Progenitor cell of endocrine pancreas (in vitro differentiated cells): ENCODE measurements at regions not wholly inside any gene's neighbourhood (a gene's known extent, or its start where the extent isn't known, plus 50 kb on each side); places are given as distances from the start of the nearest gene placed in this dataset.
"Not testable (repeated sequence)": the region's sequence is repeated elsewhere in the genome, so short reads cannot be mapped to it uniquely, and the experiment has no call there.

Experiments
- DNase-seq: peaks from one replicate; pipeline ENCODE4 v3.0.0; 2021; ENCODE audit warnings: low spot score; ENCODE audit not compliant: unreplicated experiment
- H3K27ac Mint-ChIP-seq: 2 replicates; pipeline ENCODE4 v1.8.0; 2021; ENCODE audit warnings: mild to moderate bottlenecking, moderate library complexity, mixed read lengths
- H3K27me3 Mint-ChIP-seq: 2 replicates; pipeline ENCODE4 v1.8.0; 2021; ENCODE audit warnings: mixed read lengths
- H3K36me3 Mint-ChIP-seq: 2 replicates; pipeline ENCODE4 v1.8.0; 2022; ENCODE audit warnings: mixed read lengths; ENCODE audit not compliant: insufficient read depth
- H3K4me1 Mint-ChIP-seq: 2 replicates; pipeline ENCODE4 v1.8.0; 2021; ENCODE audit warnings: low read depth, mixed read lengths
- H3K4me3 Mint-ChIP-seq: 2 replicates; pipeline ENCODE4 v1.8.0; 2021; ENCODE audit warnings: low read depth, mild to moderate bottlenecking, moderate library complexity, mixed read lengths
- H3K9me3 Mint-ChIP-seq: 2 replicates; pipeline ENCODE4 v1.8.0; 2021; ENCODE audit warnings: low read depth, mixed read lengths
- CTCF ChIP-seq: fragments of 200-600 bp; sonication (generic); IDR thresholded peaks from one replicate; pipeline ENCODE4 v1.5.0; 2021; ENCODE audit warnings: antibody characterized with exemption, mild to moderate bottlenecking; ENCODE audit not compliant: unreplicated experiment

- Mint-ChIP-seq H3K27ac (peak overlapping the region; percentile 94), H3K36me3 (no peaks in the 10 kb centered on the region), H3K9me3 (no peaks in the 10 kb centered on the region), H3K27me3 (peaks cover 2% of the 10 kb centered on the region), H3K4me3 (peak overlapping the region; percentile 84), H3K4me1 (peaks cover 8% of the 10 kb centered on the region)
- peak; percentile 94 for DNase-seq
- TF ChIP-seq CTCF, result no peak
Measured at GRCh38 chr4:9691238-9692065, 90.0 kb upstream of the DRD5 start.

- not testable (repeated sequence) for H3K4me3 Mint-ChIP-seq, H3K9me3 Mint-ChIP-seq, H3K27ac Mint-ChIP-seq
Measured at GRCh38 chr4:9692791-9693491, 88.5 kb upstream of the DRD5 start.

GRCh38 chr4:9694403-9694802 lies 87.0 kb upstream of the DRD5 start:
- H3K4me1 Mint-ChIP-seq, H3K4me3 Mint-ChIP-seq, H3K27me3 Mint-ChIP-seq, DNase-seq, H3K27ac Mint-ChIP-seq, H3K36me3 Mint-ChIP-seq, H3K9me3 Mint-ChIP-seq: not testable (repeated sequence)

More at GRCh38 chr4:9692791-9693491, 88.5 kb upstream of the DRD5 start:
- not testable (repeated sequence) for H3K27me3 Mint-ChIP-seq, DNase-seq, H3K4me1 Mint-ChIP-seq, H3K36me3 Mint-ChIP-seq

- peak; percentile 52 for TF ChIP-seq CTCF
- not testable (repeated sequence) for H3K9me3 Mint-ChIP-seq, H3K4me3 Mint-ChIP-seq, H3K27me3 Mint-ChIP-seq, H3K4me1 Mint-ChIP-seq, H3K36me3 Mint-ChIP-seq
- H3K27ac Mint-ChIP-seq, result peak overlapping the region; percentile 37
- peak; percentile 24 for DNase-seq
Measured at GRCh38 chr4:9695994-9696393, 85.4 kb upstream of the DRD5 start.

- H3K4me3 Mint-ChIP-seq, result not testable (repeated sequence)
Measured at GRCh38 chr4:9696561-9696960, 84.9 kb upstream of the DRD5 start.

GRCh38 chr4:9702019-9702418 lies 79.4 kb upstream of the DRD5 start:
- H3K4me3 Mint-ChIP-seq, H3K9me3 Mint-ChIP-seq, H3K36me3 Mint-ChIP-seq, DNase-seq, H3K27ac Mint-ChIP-seq, H3K4me1 Mint-ChIP-seq, H3K27me3 Mint-ChIP-seq: not testable (repeated sequence)

More at GRCh38 chr4:9696561-9696960, 84.9 kb upstream of the DRD5 start:
- not testable (repeated sequence) for H3K27ac Mint-ChIP-seq, H3K27me3 Mint-ChIP-seq, H3K9me3 Mint-ChIP-seq, H3K4me1 Mint-ChIP-seq, DNase-seq, H3K36me3 Mint-ChIP-seq

GRCh38 chr4:9702696-9703095 lies 78.7 kb upstream of the DRD5 start:
- H3K4me3 Mint-ChIP-seq, H3K27me3 Mint-ChIP-seq, H3K9me3 Mint-ChIP-seq, DNase-seq, H3K4me1 Mint-ChIP-seq, H3K36me3 Mint-ChIP-seq: not testable (repeated sequence)
- peak overlapping the region; percentile 62 for H3K27ac Mint-ChIP-seq
